AML-193 (cell line): ENCODE measurements at regions not wholly inside any gene's neighbourhood (a gene's known extent, or its start where the extent isn't known, plus 50 kb on each side); places are given as distances from the start of the nearest gene placed in this dataset.

ENCODE experiments used
- DNase-seq, 2 experiments: peaks; one replicate each; lab custom pipeline; 2025; lab: John Stamatoyannopoulos, UW

- DNase-seq: no peak
Observed at GRCh38 chr2:196390243-196391148, 219.1 kb upstream of the STK17B start.

GRCh38 chr2:196391149-196391479 lies 219.7 kb upstream of the STK17B start:
- DNase-seq: no peak

GRCh38 chr2:196399096-196399495 lies 227.7 kb upstream of the STK17B start:
- no peak for DNase-seq

- DNase-seq: peak; percentile 71 to 84
Observed at GRCh38 chr2:196399722-196400691, 228.6 kb upstream of the STK17B start.

GRCh38 chr2:196403471-196403870 lies 232.1 kb upstream of the STK17B start:
- no peak for DNase-seq

- no peak for DNase-seq
Observed at GRCh38 chr2:196404276-196404675, 232.9 kb upstream of the STK17B start.

GRCh38 chr2:196407675-196408264 lies 231.7 kb upstream of the CCDC150 start:
- no peak for DNase-seq

- DNase-seq: no peak
Observed at GRCh38 chr2:196409376-196409775, 230.1 kb upstream of the CCDC150 start.

- no peak for DNase-seq
Observed at GRCh38 chr2:196410008-196410407, 229.5 kb upstream of the CCDC150 start.

GRCh38 chr2:196413821-196414274 lies 225.7 kb upstream of the CCDC150 start:
- no peak for DNase-seq

GRCh38 chr2:196415384-196415783 lies 224.1 kb upstream of the CCDC150 start:
- DNase-seq: no peak

- DNase-seq: no peak
Observed at GRCh38 chr2:196420143-196420542, 219.4 kb upstream of the CCDC150 start.

GRCh38 chr2:196421880-196422279 lies 217.6 kb upstream of the CCDC150 start:
- DNase-seq: no peak

- no peak for DNase-seq
Observed at GRCh38 chr2:196422361-196422760, 217.2 kb upstream of the CCDC150 start.

GRCh38 chr2:196426122-196426521 lies 213.4 kb upstream of the CCDC150 start:
- no peak for DNase-seq

- peak; percentile 34 to 49 for DNase-seq
Observed at GRCh38 chr2:196427986-196428634, 211.4 kb upstream of the CCDC150 start.

GRCh38 chr2:196431076-196431475 lies 208.4 kb upstream of the CCDC150 start:
- DNase-seq: no peak

- no peak for DNase-seq
Observed at GRCh38 chr2:196431957-196432356, 207.6 kb upstream of the CCDC150 start.

GRCh38 chr2:196433116-196433515 lies 206.4 kb upstream of the CCDC150 start:
- DNase-seq: no peak

GRCh38 chr2:196434217-196434616 lies 205.3 kb upstream of the CCDC150 start:
- DNase-seq: no peak

- DNase-seq: no peak
Observed at GRCh38 chr2:196435189-196435588, 204.3 kb upstream of the CCDC150 start.

- no peak for DNase-seq
Observed at GRCh38 chr2:196437626-196438025, 201.9 kb upstream of the CCDC150 start.
